ENCODE measurements at regions not wholly inside any gene's neighbourhood (a gene's known extent, or its start where the extent isn't known, plus 50 kb on each side); places are given as distances from the start of the nearest gene placed in this dataset.

DNA sequence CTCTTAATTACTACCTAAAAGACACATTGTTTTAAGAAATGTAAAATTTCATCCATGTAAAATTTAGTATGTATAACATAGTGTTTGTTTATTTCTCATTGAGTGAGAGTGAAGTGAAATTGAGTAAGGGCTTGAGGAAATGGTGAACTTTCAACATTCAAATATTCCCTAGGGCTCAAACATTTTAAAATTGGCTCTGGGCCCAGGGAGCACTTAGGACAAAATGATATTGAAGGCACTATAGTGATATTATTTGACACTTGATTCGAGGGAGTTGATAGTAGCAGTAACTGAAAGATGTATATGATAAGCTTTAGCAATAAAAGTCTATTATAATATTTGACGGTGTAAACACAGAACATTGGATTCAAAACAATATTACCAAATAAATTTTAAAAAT lies 1244.0 kb upstream of the TENM3 start:
- H3K4me3 ChIP-seq (ENCODE audit: low read depth, low read length), result no peak overlapping the region
- no peak overlapping the region for H3K27ac Mint-ChIP-seq (ENCODE audit: unreplicated experiment)
- H3K9me3 ChIP-seq, result no peaks in the 10 kb centered on the region
- H3K36me3 Mint-ChIP-seq (ENCODE audit: insufficient read depth, unreplicated experiment), result no peaks in the 10 kb centered on the region
- no peaks in the 10 kb centered on the region for H3K36me3 ChIP-seq (ENCODE audit: control insufficient read depth, insufficient read depth, low read length)
- no peak for TF ChIP-seq CTCF (IDR thresholded peaks at IDR 0.05; ENCODE audit: insufficient read depth in 1 of 2, low read depth in 1 of 2, low read length in 1 of 2, severe bottlenecking in 1 of 2, unreplicated experiment in 1 of 2)
- intact Hi-C loops (cut with micrococcal nuclease; ENCODE audit: unreplicated experiment), result no loop called here
- BruUV-seq (replicated peaks), result no TSS peak
- no peaks in the 10 kb centered on the region for H3K9me3 Mint-ChIP-seq (ENCODE audit: unreplicated experiment)
- no peaks in the 10 kb centered on the region for H3K4me1 Mint-ChIP-seq (ENCODE audit: low read depth, unreplicated experiment)
- no peak for DNase-seq
- H3K27me3 Mint-ChIP-seq (ENCODE audit: insufficient read depth, unreplicated experiment), result peaks cover 5% of the 10 kb centered on the region
- POLR2A ChIA-PET, result no interaction called here
- no peaks in the 10 kb centered on the region for H3K4me1 ChIP-seq
- CTCF ChIA-PET, result no interaction called here
- H3K4me3 Mint-ChIP-seq (ENCODE audit: unreplicated experiment), result no peak overlapping the region
- no peaks in the 10 kb centered on the region for H3K27me3 ChIP-seq (replicated peaks; ENCODE audit: control insufficient read depth, insufficient read depth, low read length)

DNA sequence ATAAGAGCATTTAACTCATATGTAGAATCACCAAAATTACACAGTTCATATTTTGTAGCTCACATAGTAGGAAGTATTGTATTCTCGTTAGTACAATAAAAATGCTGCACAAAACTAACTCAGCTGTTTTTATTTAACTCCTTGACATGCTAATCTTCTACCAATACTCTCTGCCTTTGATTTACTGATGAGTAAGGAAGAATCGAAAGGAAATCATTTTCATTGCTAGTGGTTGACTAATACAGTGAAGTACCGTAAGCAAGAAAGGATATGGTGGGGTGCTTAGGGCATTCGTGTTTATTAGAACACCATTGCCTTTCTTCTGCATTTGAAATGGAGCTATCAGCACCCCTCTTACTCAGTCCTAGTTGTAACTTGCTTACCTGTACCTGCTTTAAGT lies 1239.1 kb upstream of the TENM3 start:
- no peak for DNase-seq
- POLR2A ChIA-PET, result no interaction called here
- Histone ChIP-seq H3K9me3 (no peaks in the 10 kb centered on the region), H3K36me3 (ENCODE audit: control insufficient read depth, insufficient read depth, low read length) (no peaks in the 10 kb centered on the region), H3K4me1 (no peaks in the 10 kb centered on the region), H3K27me3 (replicated peaks; ENCODE audit: control insufficient read depth, insufficient read depth, low read length) (no peaks in the 10 kb centered on the region), H3K4me3 (ENCODE audit: low read depth, low read length) (no peak overlapping the region)
- no peaks in the 10 kb centered on the region for H3K9me3 Mint-ChIP-seq (ENCODE audit: unreplicated experiment)
- intact Hi-C loops (cut with micrococcal nuclease; ENCODE audit: unreplicated experiment), result no loop called here
- no peak for TF ChIP-seq CTCF (IDR thresholded peaks at IDR 0.05; ENCODE audit: insufficient read depth in 1 of 2, low read depth in 1 of 2, low read length in 1 of 2, severe bottlenecking in 1 of 2, unreplicated experiment in 1 of 2)
- CTCF ChIA-PET, result no interaction called here
- BruUV-seq (replicated peaks), result no TSS peak
- H3K4me1 Mint-ChIP-seq (ENCODE audit: low read depth, unreplicated experiment), result no peaks in the 10 kb centered on the region
- H3K36me3 Mint-ChIP-seq (ENCODE audit: insufficient read depth, unreplicated experiment), result no peaks in the 10 kb centered on the region
- no peak overlapping the region for H3K4me3 Mint-ChIP-seq (ENCODE audit: unreplicated experiment)
- H3K27me3 Mint-ChIP-seq (ENCODE audit: insufficient read depth, unreplicated experiment), result peaks cover 3% of the 10 kb centered on the region
- H3K27ac Mint-ChIP-seq (ENCODE audit: unreplicated experiment), result no peak overlapping the region

GRCh38 chr4:181006499-181007260 lies 1236.5 kb upstream of the TENM3 start:
- H3K27me3 ChIP-seq (replicated peaks; ENCODE audit: control insufficient read depth, insufficient read depth, low read length), result no peaks in the 10 kb centered on the region
- DNase-seq, result no peak
- H3K27me3 Mint-ChIP-seq (ENCODE audit: insufficient read depth, unreplicated experiment), result no peaks in the 10 kb centered on the region
- no peaks in the 10 kb centered on the region for H3K4me1 Mint-ChIP-seq (ENCODE audit: low read depth, unreplicated experiment)
- CTCF ChIA-PET, result no interaction called here
- no peak for TF ChIP-seq CTCF (IDR thresholded peaks at IDR 0.05; ENCODE audit: insufficient read depth in 1 of 2, low read depth in 1 of 2, low read length in 1 of 2, severe bottlenecking in 1 of 2, unreplicated experiment in 1 of 2)
- H3K9me3 ChIP-seq, result no peaks in the 10 kb centered on the region
- H3K4me1 ChIP-seq, result no peaks in the 10 kb centered on the region
- POLR2A ChIA-PET, result no interaction called here
- no peak overlapping the region for H3K27ac Mint-ChIP-seq (ENCODE audit: unreplicated experiment)
- intact Hi-C loops (cut with micrococcal nuclease; ENCODE audit: unreplicated experiment), result no loop called here
- H3K4me3 ChIP-seq (ENCODE audit: low read depth, low read length), result no peak overlapping the region
- H3K4me3 Mint-ChIP-seq (ENCODE audit: unreplicated experiment), result no peak overlapping the region
- BruUV-seq (replicated peaks), result no TSS peak
- H3K36me3 ChIP-seq (ENCODE audit: control insufficient read depth, insufficient read depth, low read length), result no peaks in the 10 kb centered on the region
- no peaks in the 10 kb centered on the region for H3K36me3 Mint-ChIP-seq (ENCODE audit: insufficient read depth, unreplicated experiment)
- H3K9me3 Mint-ChIP-seq (ENCODE audit: unreplicated experiment), result no peaks in the 10 kb centered on the region

Data from Caco-2 (cell line).